ENCODE measurements at regions not wholly inside any gene's neighbourhood (a gene's known extent, or its start where the extent isn't known, plus 50 kb on each side); places are given as distances from the start of the nearest gene placed in this dataset.

DNA sequence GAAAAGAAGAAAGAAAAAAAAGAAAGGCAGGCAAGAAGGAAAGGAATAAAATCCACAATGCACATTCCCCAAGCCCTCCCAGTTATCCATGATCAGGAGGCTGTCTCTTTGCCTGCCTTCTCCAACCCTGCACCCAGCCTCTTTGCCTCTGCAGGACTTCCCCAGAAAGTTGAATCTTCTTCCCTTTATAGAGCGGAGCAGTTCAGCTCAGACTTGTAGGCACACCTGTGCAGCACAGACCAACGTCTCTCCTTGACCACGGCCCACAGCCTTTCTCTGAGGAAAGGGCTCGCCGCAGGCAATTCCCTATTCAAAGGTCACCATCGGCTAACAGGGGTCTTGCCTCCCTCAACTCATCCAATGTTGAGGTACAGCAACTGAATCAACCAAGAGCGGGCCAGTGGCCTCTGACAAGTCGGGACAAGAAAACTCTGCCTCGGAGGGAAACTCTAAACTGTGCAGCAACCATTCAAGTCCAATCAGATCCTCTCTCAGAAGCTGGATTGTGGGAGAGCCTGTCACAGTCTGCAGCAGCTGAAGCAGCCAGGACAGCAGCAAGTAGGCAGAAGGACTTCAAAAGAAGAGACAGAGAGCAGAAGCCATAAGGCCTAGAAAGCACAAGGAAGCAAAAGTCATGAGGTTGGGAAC, 529.2 kb upstream of the JARID2 start:
- no peak overlapping the region for H3K4me3 ChIP-seq (ENCODE audit: low read depth, low read length)
- TF ChIP-seq, protein P1, sequence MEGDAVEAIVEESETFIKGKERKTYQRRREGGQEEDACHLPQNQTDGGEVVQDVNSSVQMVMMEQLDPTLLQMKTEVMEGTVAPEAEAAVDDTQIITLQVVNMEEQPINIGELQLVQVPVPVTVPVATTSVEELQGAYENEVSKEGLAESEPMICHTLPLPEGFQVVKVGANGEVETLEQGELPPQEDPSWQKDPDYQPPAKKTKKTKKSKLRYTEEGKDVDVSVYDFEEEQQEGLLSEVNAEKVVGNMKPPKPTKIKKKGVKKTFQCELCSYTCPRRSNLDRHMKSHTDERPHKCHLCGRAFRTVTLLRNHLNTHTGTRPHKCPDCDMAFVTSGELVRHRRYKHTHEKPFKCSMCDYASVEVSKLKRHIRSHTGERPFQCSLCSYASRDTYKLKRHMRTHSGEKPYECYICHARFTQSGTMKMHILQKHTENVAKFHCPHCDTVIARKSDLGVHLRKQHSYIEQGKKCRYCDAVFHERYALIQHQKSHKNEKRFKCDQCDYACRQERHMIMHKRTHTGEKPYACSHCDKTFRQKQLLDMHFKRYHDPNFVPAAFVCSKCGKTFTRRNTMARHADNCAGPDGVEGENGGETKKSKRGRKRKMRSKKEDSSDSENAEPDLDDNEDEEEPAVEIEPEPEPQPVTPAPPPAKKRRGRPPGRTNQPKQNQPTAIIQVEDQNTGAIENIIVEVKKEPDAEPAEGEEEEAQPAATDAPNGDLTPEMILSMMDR (IDR thresholded peaks at IDR 0.05; ENCODE audit: insufficient read depth, low read length, severe bottlenecking): no peak
- H3K27me3 ChIP-seq (ENCODE audit: control insufficient read depth, insufficient read depth, low read length): no peaks in the 10 kb centered on the region
- FAIRE-seq (no peak), DNase-seq (ENCODE audit: low read depth) (peak; percentile 92)
- no peaks in the 10 kb centered on the region for H3K36me3 ChIP-seq (ENCODE audit: control insufficient read depth, insufficient read depth, low read length)

DNA sequence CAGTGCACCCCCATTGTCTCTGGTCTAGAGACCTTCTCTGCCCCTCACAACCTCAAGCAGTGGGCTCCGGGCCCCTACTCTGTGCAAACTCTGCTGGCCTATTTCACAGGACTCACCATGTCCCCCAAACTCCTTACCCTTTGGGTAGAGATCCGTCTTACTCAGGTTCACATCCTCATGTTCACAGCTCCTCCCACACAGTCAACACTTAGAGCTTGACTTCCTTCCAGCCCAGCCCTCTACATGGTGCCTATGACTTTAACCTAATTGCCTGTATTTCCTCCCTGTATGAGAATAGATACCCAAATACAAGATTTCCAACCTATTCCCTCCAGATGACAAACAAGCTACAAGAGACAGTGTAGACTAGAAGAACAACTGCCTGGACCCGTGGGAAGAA, 528.6 kb upstream of the JARID2 start:
- no peak overlapping the region for H3K4me3 ChIP-seq (ENCODE audit: low read depth, low read length)
- no peaks in the 10 kb centered on the region for H3K27me3 ChIP-seq (ENCODE audit: control insufficient read depth, insufficient read depth, low read length)
- no peaks in the 10 kb centered on the region for H3K36me3 ChIP-seq (ENCODE audit: control insufficient read depth, insufficient read depth, low read length)
- no peak for FAIRE-seq
- peak; percentile 36 for DNase-seq (ENCODE audit: low read depth)
- TF ChIP-seq, protein P1 (IDR thresholded peaks at IDR 0.05; ENCODE audit: insufficient read depth, low read length, severe bottlenecking): no peak

DNA sequence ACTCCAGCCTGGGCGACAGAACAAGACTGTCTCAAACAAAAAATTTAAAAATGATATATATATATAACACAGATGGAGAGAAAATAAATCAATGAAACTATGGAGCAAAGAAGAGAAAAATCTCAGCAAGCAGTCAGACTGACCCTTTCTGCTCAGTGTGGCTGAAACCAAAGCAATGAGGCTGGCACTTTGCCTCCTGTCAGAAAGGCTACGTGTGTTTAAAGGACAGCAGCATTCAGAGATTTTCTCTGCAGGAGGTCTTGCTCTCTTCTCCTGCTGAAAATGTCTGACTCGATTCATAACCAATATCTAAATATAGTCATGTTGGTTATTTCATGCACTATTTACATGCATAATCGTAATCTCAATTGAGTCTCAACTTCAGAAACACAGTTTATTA, 527.0 kb upstream of the JARID2 start:
- DNase-seq (ENCODE audit: low read depth) (no peak), FAIRE-seq (no peak)
- Histone ChIP-seq H3K4me3 (ENCODE audit: low read depth, low read length) (no peak overlapping the region), H3K27me3 (ENCODE audit: control insufficient read depth, insufficient read depth, low read length) (no peaks in the 10 kb centered on the region), H3K36me3 (ENCODE audit: control insufficient read depth, insufficient read depth, low read length) (no peaks in the 10 kb centered on the region)
- TF ChIP-seq, protein P1 (IDR thresholded peaks at IDR 0.05; ENCODE audit: insufficient read depth, low read length, severe bottlenecking): no peak

DNA sequence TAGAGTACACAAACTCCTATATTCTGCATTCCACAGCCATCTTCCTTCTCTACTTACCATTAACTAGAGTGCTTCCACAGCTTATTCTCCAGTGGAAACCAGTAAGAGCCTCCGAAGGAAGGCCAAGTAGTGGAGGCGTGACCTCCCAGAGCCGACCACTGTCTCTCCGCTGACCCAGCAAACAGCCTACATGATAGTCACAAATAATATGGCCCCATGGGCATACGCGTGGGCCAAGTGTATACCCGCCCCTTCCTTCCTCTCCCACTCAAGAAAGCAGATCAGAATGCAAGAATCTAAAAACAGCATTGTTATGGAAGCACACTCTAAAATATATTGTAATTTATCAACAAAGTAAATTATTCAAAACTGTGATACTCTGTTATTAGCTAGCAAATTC, 526.6 kb upstream of the JARID2 start:
- no peaks in the 10 kb centered on the region for H3K27me3 ChIP-seq (ENCODE audit: control insufficient read depth, insufficient read depth, low read length)
- DNase-seq (ENCODE audit: low read depth): no peak
- no peak for FAIRE-seq
- TF ChIP-seq, protein P1 (IDR thresholded peaks at IDR 0.05; ENCODE audit: insufficient read depth, low read length, severe bottlenecking): no peak
- no peaks in the 10 kb centered on the region for H3K36me3 ChIP-seq (ENCODE audit: control insufficient read depth, insufficient read depth, low read length)
- H3K4me3 ChIP-seq (ENCODE audit: low read depth, low read length): no peak overlapping the region

DNA sequence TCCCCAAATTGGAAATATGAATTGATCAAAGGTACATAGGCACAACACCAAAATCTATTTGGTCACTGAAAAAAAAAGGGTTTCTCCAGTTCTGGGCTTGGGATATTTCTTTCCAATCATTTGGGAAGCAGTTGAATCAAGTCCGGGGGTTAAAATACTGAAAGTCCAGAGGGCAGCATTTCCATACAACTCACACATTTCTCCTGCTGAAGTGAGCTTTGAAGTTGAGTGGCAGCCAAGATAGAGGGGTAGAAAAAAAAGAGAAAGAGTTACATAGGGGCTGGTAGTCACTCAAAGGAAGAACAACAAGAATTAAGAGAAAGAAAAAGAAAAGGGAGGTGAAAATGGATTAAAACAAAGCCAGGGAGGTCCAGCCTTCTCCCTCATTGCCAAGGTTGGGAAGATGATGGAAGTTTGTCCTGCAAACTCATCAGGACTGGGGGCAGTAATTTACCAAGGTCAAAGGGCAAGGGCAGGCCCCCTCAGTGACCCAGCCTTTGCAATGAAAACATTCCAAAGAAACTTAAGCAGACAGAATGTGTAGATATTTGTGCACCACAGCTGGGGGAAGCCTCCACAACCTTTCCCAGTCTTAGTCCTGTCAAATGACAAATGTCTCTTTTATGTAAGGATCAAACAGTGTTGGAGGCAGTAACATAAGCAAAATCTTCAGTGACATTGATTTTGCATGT, 525.3 kb upstream of the JARID2 start:
- DNase-seq (ENCODE audit: low read depth) (no peak), FAIRE-seq (no peak)
- TF ChIP-seq, protein P1 (IDR thresholded peaks at IDR 0.05; ENCODE audit: insufficient read depth, low read length, severe bottlenecking): no peak
- Histone ChIP-seq H3K27me3 (ENCODE audit: control insufficient read depth, insufficient read depth, low read length) (no peaks in the 10 kb centered on the region), H3K4me3 (ENCODE audit: low read depth, low read length) (no peak overlapping the region), H3K36me3 (ENCODE audit: control insufficient read depth, insufficient read depth, low read length) (no peaks in the 10 kb centered on the region)
